DMS53 treated with DMSO at 0.1 percent for 48 hours (cell line): ENCODE measurements at regions not wholly inside any gene's neighbourhood (a gene's known extent, or its start where the extent isn't known, plus 50 kb on each side); places are given as distances from the start of the nearest gene placed in this dataset.
"Not testable (repeated sequence)": the region's sequence is repeated elsewhere in the genome, so short reads cannot be mapped to it uniquely, and the experiment has no call there.

Experiments
- DNase-seq: peaks from one replicate; lab custom pipeline; 2025; ENCODE audit not compliant: unreplicated experiment; lab: John Stamatoyannopoulos, UW

DNA sequence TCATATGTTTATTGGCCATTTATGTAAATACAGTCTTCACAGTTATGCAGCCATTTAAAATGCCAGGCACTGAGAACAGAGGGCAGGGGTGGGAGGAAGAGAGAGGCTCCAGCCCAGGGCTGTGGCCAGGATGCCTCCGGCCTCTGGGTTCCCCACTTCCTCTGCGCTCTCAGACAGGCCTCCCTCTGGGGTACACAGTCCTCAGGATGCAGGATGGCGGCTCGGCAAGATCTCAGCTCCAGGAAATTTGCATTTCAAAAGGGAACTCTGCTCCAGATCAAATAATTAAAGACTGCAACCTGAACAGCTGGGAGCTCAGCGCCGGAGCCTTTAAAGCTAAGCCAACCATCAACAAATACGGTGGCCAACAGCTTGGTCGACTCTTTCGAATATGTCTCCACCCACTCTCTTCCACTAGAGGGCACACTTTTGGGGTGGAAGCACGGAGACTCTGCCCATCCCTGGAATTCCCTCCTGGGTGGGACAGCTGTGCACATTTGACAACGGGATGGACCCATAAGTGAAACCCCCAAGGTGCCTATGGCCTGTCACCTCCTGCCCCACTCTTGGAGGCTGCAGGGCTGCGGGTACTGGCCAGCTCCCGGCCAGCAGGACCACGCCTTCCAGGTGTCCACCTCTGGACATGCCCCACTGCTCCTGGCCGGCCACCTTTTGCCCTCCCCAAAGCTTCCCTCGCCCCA is 1044.7 kb downstream of the BRD1 start:
- no peak for DNase-seq

- DNase-seq, result no peak
These were observed 1045.3 kb downstream of the BRD1 start for GRCh38 chr22:48782326-48782725.

- no peak for DNase-seq
These were observed 1045.8 kb downstream of the BRD1 start for GRCh38 chr22:48781868-48782267.

- DNase-seq, result no peak
These were observed 1046.3 kb downstream of the BRD1 start for GRCh38 chr22:48781391-48781790.

DNA sequence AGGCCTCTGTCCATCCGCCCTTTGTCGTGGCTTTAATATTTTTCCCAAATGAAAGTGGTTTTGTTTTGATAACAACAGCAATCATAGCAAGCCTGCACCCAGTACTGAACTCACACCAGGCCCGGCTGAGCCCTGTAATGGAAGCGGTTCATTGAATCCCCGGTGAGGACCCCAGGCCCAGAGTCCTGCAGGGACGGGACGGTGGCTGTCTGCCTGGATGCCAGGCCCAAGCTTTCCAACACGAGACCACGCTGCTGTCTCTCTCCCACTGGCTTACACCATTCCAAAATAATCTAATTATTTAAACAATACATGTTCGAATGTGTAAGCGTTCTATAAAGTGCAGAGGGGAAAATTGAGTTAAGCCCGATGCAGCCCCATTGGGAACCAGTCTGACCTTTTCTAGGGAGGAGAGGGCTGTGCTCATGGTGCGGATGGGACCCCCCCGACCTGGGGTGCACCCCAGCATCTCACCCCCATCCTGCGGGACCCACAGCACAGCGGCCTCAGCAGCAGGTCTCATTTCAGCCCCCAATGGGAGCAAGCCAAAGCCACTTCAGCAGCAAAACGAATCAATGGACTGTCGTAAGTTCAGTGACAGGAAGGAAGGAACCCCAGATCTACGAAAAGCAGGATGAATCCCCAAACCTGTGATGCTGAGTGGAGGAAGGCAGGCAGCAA is 1046.9 kb downstream of the BRD1 start:
- DNase-seq, result no peak

- DNase-seq, result no peak
These were observed 1047.7 kb downstream of the BRD1 start for GRCh38 chr22:48779661-48780596.

DNA sequence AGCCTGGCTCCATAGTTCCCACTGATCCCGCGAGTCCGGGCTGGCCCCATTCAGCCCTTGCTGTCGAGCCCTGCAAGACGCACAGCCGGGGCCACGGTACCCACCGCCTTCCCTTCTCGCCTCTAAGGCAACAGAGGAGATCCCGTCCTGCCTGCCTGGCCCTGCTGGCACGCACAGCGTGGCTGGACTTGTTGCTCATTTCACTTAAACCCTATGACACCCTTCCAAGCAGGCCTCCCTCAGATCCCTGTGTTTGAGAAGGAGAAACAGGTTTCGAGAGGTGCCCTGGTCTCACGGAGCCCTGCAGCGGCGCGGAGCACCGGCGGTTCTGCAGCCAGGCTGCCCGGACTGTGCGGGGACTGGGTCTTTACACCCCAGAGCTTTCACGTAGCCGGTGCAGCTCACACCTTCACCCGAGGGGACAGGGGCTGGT is 1048.4 kb downstream of the BRD1 start:
- DNase-seq, result no peak

DNA sequence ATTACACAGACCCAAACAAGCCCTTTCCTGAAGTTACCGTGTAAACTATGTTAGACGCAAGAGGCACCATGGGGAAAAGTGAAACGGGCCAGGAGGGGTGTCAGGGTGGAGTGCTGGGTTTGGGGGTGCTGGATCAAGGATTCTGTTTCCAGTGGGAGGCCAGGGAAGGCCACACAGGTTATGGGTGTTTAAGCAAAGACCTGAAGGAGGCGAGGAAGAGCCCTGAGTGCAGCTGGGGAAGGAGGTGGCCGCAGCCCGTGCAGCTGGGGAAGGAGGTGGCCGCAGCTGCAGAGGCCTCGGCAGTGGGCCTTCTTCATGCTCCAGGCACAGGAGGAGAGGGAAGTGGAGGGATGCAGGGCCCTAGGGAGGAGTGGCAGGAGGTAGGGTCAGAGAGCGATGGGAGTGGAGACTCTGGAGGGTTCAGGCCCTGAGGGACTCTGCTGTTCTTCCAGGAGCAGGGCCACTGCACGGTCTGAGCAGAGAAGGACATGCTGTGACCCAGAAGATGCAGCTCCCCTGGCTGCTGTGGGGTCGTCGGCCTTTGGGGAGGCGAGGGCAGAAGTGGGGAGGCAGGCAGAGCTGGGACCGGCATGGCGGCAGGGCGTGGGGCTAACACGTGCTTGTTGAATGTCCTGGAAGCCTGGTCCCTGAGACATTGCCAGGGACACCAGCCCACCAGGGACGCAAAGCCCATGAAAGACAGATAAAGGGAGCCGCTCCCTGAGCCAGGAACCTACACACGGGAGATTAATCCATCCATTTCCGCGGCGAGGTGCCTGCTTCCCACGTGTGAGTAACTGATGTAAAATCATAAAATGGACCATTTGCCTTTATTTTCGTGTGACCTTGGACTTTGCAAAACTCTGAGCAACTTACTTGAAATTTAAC is 1049.1 kb downstream of the BRD1 start:
- DNase-seq, result no peak

GRCh38 chr22:48772286-48772907 is 1055.3 kb downstream of the BRD1 start:
- DNase-seq, result no peak

- no peak for DNase-seq
These were observed 1062.1 kb downstream of the BRD1 start for GRCh38 chr22:48765595-48765994.

DNA sequence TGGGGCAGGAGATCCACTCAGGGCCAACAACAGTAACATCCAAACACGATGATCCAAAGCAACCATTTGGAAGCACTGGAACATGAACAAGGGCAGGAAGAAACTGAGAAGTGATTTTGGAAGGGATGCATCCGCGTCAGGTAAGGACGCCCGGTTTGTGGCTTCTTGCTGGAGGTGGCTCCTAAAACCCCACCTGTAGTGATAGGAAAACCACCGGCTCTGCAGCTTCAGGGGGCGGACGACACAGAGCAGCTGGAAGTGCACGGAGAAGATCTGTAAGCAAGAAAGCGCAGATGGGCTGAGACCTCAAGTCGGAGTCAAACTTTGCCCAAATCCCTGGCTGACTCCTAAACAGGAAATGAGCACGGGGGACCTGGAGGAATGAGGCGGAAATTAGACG is 1066.1 kb downstream of the BRD1 start:
- DNase-seq, result no peak

DNA sequence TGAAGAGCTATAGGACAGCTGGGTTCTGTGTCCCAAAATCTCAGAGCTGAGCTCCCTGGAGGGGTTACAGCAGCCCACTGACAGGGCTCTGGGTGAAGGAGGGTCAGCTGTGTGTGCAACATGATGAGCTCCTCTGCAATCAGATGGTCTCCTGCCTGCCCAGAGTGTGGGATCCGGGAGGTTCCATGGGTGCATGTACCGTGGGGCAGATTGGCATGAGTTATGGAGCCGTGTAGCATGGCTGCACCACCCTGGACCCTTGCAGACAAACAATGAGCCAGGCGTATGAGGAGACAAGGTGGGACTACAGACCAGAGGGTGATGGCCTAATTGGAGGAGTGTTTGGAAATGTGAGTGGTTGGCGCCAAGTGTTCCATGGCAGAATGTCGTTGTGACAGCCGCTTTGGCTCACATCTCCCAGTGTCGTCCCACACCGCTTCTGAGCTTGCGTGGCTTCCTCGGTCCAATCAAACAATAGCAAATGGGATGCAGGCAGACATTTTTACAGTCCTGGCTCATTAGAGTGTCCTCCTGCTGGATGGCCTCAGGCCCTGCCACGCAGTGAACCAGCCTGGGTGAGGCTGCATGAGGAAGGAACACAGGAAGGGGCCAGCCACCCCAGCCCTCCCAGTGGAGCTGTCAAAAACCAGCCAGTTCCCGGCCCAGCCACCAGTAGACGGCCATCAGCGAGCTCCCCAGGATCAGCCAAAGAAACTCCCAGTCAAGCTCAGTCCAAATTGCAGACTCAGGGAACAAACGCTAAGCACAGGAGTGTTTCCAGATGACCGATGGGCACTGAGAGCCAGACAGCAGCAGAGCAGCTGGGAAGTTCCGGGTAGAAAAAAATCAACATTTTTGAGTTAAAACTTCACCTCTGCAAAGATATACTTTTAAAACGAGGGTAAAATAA is 1066.9 kb downstream of the BRD1 start:
- DNase-seq, result no peak

DNA sequence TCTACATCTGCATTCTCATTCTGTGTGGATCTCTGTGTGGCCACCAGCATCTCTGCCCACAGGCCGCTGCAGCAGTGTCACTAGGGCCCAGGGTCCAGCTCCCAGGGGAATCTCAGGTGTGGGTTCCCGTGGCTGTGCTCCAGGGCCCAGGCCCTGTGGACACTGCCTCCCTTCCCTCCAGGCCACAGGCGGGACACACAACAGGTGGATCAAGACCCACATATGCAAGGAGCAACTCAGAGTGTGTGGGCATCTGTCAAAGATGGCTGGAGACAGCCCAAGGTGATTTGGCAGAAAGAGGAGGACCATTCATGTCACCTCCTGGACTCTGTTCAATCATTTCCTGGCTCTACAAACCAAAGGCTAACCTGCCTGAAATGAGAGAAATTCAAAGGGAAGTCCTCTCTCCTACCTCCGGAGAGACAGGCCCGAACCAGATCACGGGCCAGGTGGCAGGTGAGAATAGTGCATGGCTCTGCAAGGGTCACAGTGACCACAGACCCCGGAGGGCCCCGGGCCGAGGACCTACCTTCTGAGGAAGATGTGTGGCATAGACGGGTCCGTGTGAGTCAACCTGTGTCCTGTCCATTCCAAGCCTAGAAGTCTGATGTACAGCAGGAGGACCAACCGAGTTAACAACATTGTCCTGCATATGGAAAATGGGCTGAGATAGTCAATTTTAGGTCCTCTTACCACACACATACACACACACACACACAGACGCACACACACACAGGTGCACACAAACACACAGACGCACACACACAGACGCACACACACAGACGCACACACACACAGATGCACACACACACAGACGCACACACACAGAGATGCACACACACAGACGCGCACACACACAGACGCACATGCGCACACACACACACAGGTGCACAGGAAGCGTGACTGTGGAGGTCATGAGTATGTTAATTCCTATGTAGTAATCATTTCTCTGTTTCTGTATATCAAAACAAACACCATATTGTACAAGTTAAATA is 1068.5 kb downstream of the BRD1 start:
- no peak for DNase-seq

DNA sequence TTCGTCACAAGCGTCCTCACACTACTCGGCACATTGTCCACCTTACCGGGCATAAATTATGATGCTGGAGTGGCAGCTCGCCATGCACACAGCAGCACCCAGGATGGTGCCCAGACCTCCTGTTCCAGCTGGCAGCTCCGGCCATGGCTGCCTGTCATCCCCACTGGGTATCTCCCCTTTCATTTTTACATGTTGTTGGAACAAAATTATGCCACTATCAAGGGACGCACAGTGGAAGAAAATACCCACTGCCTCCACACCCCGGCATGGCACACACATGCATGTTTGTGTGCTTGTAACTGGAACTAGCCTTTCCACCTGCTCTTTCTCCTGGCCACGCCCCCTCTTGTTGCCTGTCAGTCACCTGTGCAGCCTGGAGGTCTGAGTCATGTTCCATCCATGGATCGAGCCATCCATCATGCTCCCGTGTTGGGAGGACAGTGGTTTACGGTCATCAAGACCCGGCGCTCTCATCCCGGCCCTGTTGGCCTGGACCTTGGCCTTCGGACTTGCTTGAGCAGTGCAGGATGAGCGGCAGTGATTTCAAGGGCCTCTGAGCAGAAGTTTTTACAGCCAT is 1069.6 kb downstream of the BRD1 start:
- DNase-seq, result no peak

DNA sequence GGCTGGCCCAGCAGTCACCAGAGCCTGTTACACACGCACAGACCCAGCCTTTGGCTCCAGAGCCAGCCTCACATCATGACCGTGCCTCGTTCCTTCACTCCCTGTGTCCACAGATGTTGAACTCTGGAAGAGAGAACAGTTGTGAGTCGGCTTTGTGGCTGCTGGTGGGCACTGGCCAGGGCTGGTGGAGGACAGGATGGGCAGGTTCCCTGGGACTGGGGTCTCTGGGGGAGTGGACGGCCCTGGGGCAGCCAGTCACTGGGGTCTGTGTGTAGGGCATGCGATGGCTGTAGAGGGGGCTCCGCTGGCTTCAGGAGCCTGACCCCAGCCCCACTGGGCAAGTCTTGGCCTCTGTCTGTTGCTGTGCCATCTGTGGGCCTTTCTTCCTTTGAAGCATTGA is 1070.1 kb downstream of the BRD1 start:
- no peak for DNase-seq

DNA sequence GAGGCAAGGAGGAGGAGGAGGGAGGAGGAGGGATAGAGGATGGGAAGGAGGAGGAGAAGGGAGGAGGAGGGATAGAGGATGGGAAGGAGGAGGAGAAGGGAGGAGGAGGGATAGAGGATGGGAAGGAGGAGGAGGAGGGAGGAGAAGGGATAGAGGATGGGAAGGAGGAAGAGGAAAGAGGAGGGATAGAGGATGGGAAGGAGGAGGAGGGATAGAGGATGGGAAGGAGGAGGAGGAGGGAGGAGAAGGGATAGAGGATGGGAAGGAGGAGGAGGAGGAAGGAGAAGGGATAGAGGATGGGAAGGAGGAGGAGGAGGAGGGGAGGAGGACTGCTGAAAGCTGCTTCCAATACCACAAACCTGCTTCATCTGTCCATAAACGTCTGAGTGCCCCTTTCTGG is 1070.5 kb downstream of the BRD1 start:
- DNase-seq, result not testable (repeated sequence)
